SU-DHL-6 (cell line): ENCODE measurements at regions not wholly inside any gene's neighbourhood (a gene's known extent, or its start where the extent isn't known, plus 50 kb on each side); places are given as distances from the start of the nearest gene placed in this dataset.

Experiments used
- H2AFZ ChIP-seq: fragments of 200-600 bp; sonication (generic); 2 replicates; pipeline ENCODE4 v1.6.1; 2014; ENCODE audit warnings: low read depth, mild to moderate bottlenecking, moderate library complexity, mixed read lengths, antibody characterized with exemption, low read length; ENCODE audit not compliant: severe bottlenecking
- H3F3A ChIP-seq: fragments of 200-600 bp; shearing (Covaris generic); 2 replicates; pipeline ENCODE4 v1.6.0; 2016; ENCODE audit warnings: antibody characterized with exemption, mild to moderate bottlenecking; ENCODE audit not compliant: insufficient read depth
- H3K27ac ChIP-seq: fragments of 200-600 bp; sonication (generic); 2 replicates; pipeline ENCODE4 v1.5.1; 2016; ENCODE audit warnings: low read depth, mild to moderate bottlenecking, low read length, moderate library complexity, mixed read lengths
- H3K27me3 ChIP-seq: fragments of 200-600 bp; sonication (generic), shearing (Covaris generic); 2 replicates; pipeline ENCODE4 v1.6.0; 2014; ENCODE audit warnings: mild to moderate bottlenecking, low read length
- H3K36me3 ChIP-seq: fragments of 200-600 bp; sonication (generic); 2 replicates; pipeline ENCODE4 v1.6.1; 2014; ENCODE audit warnings: mild to moderate bottlenecking, low read length, mixed read lengths
- H3K4me2 ChIP-seq: fragments of 300-600, 200-600 bp; shearing (Covaris generic), sonication (generic); 2 replicates; pipeline ENCODE4 v1.6.0; 2014; ENCODE audit warnings: low read length, low read depth, mild to moderate bottlenecking; ENCODE audit not compliant: poor library complexity, severe bottlenecking
- H3K4me3 ChIP-seq: fragments of 200-600 bp; sonication (generic); 2 replicates; pipeline ENCODE4 v1.5.1; 2014; ENCODE audit warnings: antibody characterized with exemption, low read length, mild to moderate bottlenecking, mixed read lengths; ENCODE audit not compliant: insufficient read depth, poor library complexity, severe bottlenecking
- H3K79me2 ChIP-seq: fragments of 200-600 bp; sonication (generic); 2 replicates; pipeline ENCODE4 v1.6.1; 2014; ENCODE audit warnings: mild to moderate bottlenecking, low read length, moderate library complexity; ENCODE audit not compliant: insufficient read depth
- H3K9ac ChIP-seq: fragments of 200-600 bp; sonication (generic); 2 replicates; pipeline ENCODE4 v1.7.0; 2014; ENCODE audit warnings: mild to moderate bottlenecking, low read length
- H3K9me2 ChIP-seq: fragments of 200-600 bp; sonication (generic); replicated peaks from 2 replicates; pipeline ENCODE4 v1.6.1; 2014; ENCODE audit warnings: low read length; ENCODE audit not compliant: insufficient read depth
- H3K9me3 ChIP-seq: fragments of 200-600 bp; sonication (generic); 2 replicates; pipeline ENCODE4 v1.6.1; 2014; ENCODE audit warnings: low read length, mixed read lengths; ENCODE audit not compliant: insufficient read depth
- H4K20me1 ChIP-seq: fragments of 200-600 bp; sonication (generic); 2 replicates; pipeline ENCODE4 v1.6.1; 2014; ENCODE audit warnings: low read depth, mild to moderate bottlenecking, antibody characterized with exemption, low read length, moderate library complexity, mixed read lengths
- CTCF ChIP-seq: fragments of 200-600 bp; sonication (generic); IDR thresholded peaks from one replicate; pipeline ENCODE4 v1.5.1; 2017; ENCODE audit warnings: antibody characterized with exemption, mild to moderate bottlenecking, low read length, moderate library complexity; ENCODE audit not compliant: insufficient read depth, poor library complexity, severe bottlenecking
- EZH2phosphoT487 ChIP-seq: fragments of 200-600 bp; sonication (generic), shearing (Covaris generic); conservative IDR thresholded peaks from 2 replicates; pipeline ENCODE4 v1.6.1; 2018; ENCODE audit warnings: mild to moderate bottlenecking, antibody characterized with exemption, low read length, moderate library complexity, mixed read lengths

DNA sequence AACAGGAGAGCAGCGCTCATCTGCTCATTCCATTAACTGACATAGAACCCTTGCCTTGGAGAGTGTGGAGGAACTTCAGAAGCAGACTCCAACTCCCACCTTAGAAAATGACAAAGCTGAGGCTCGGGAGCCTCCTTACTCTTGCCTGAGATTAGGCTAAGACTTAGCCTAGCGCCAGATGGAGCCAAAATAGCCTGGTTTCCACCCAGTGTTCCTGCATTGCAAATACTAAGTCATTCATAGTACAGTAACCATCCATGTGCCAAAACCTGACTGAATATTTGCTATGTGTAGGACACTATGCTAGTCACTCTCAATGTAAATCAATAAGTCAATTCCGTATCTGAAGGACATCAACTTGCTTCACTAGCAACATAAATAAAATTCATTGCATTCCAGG is 387.4 kb upstream of the CPEB2 start:
- Histone ChIP-seq H3K27me3 (no peaks in the 10 kb centered on the region), H2AFZ (no peak overlapping the region), H3K9ac (no peak overlapping the region), H3K4me2 (no peak overlapping the region), H3F3A (no peaks in the 10 kb centered on the region), H4K20me1 (no peaks in the 10 kb centered on the region), H3K79me2 (no peaks in the 10 kb centered on the region), H3K9me3 (no peaks in the 10 kb centered on the region), H3K4me3 (no peak overlapping the region), H3K9me2 (no peaks in the 10 kb centered on the region; the same call in 1 of the 2 replicates), H3K27ac (no peak overlapping the region), H3K36me3 (no peaks in the 10 kb centered on the region)
- TF ChIP-seq CTCF (no peak), EZH2phosphoT487 (no peak)

DNA sequence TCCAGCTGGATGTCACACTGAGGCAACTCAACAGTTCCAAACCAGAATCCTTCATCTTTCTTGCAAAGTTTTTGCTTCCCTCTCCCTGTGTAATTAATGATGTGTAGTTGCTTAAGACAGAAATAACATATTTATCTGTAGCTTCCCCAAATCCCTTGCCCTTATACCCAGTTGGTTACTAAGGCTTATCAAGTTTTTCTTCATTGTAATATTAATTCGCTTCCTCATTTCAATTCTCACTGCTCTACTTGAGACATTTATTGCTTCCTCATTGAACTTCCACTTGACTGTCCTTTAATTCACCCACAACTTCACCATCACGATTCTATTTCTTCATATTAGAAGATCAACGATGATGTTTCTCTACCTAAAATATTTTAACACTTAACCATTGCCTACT is 386.6 kb upstream of the CPEB2 start:
- Histone ChIP-seq H3K27ac (no peak overlapping the region), H3K4me2 (no peak overlapping the region), H3K9ac (no peak overlapping the region), H3K9me2 (no peaks in the 10 kb centered on the region; the same call in 1 of the 2 replicates), H3K4me3 (no peak overlapping the region), H3K27me3 (no peaks in the 10 kb centered on the region), H4K20me1 (no peaks in the 10 kb centered on the region), H3K79me2 (no peaks in the 10 kb centered on the region), H3F3A (no peaks in the 10 kb centered on the region), H2AFZ (no peak overlapping the region), H3K9me3 (no peaks in the 10 kb centered on the region), H3K36me3 (no peaks in the 10 kb centered on the region)
- TF ChIP-seq CTCF (no peak), EZH2phosphoT487 (no peak)

DNA sequence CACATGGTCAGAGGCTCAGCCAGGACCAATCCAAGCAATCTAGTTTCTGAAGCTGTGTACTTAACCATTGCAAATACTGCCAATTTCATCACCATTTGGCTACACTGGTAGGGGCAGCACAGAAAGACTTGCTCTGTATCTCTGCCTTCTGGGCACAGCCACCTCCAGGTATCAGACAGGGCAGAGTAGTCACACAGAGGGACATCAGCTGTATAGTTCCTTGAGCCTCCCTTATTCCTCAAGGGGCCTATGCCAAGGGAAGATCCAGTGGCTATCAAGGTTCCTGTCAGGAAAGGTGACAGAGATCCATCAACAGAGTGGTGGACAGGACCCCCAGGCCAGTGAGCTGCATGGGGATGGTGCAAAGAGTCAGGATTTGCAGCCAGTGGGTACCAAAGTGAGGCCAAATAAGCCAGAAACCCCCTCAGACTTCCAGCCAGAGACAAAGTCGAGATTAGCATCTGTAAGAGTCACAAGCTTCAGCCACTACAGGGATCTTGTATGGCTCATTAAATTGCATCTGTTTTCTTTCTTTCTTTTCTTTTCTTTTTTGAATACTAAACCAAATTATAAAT is 381.6 kb upstream of the CPEB2 start:
- no peak overlapping the region for H2AFZ ChIP-seq
- H3K9me3 ChIP-seq = no peaks in the 10 kb centered on the region
- no peaks in the 10 kb centered on the region for H4K20me1 ChIP-seq
- H3K27ac ChIP-seq = no peak overlapping the region
- H3K79me2 ChIP-seq = no peaks in the 10 kb centered on the region
- no peak overlapping the region for H3K4me3 ChIP-seq
- no peaks in the 10 kb centered on the region for H3K27me3 ChIP-seq
- no peaks in the 10 kb centered on the region for H3K9me2 ChIP-seq
- no peak overlapping the region for H3K9ac ChIP-seq
- H3K36me3 ChIP-seq = no peaks in the 10 kb centered on the region
- no peak overlapping the region for H3K4me2 ChIP-seq
- TF ChIP-seq CTCF (no peak), EZH2phosphoT487 (no peak)
- no peaks in the 10 kb centered on the region for H3F3A ChIP-seq
